HFF-Myc (cell line): ENCODE measurements at regions not wholly inside any gene's neighbourhood (a gene's known extent, or its start where the extent isn't known, plus 50 kb on each side); places are given as distances from the start of the nearest gene placed in this dataset.

Source experiments
- DNase-seq: peaks from one replicate; pipeline ENCODE4 v3.0.0-alpha.2; 2011; ENCODE audit warnings: low read depth; ENCODE audit errors: extremely low read depth
- H3K4me3 ChIP-seq: replicated peaks from 2 replicates; pipeline ENCODE4 v1.5.1; 2011; ENCODE audit warnings: low read depth, mild to moderate bottlenecking, control low read depth, low read length
- TF ChIP-seq, protein P1 (sequence below): IDR thresholded peaks from 2 replicates; pipeline ENCODE4 v1.5.1; 2012; ENCODE audit warnings: mild to moderate bottlenecking, low read depth, low read length, control low read depth; ENCODE audit errors: missing control alignments

DNA sequence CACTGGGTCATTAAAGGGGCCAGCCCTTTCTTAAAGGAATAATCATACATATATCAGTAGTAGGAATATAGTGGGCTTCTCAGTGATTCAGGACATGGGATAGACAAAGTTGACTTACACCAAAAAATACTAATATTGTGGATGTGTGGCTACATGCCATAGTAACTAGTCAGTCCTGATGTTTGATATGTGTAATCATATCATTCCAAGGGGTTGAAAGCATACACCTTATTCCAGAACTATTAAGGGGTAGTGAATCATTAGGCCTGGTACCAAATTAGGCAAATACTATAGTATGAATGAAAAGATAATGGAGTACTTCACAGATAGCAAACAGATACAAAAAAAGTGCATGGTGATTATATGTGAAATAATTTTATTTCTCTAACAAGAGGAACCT, 814.9 kb upstream of the NRXN1 start:
- DNase-seq, result no peak
- TF ChIP-seq, protein P1, sequence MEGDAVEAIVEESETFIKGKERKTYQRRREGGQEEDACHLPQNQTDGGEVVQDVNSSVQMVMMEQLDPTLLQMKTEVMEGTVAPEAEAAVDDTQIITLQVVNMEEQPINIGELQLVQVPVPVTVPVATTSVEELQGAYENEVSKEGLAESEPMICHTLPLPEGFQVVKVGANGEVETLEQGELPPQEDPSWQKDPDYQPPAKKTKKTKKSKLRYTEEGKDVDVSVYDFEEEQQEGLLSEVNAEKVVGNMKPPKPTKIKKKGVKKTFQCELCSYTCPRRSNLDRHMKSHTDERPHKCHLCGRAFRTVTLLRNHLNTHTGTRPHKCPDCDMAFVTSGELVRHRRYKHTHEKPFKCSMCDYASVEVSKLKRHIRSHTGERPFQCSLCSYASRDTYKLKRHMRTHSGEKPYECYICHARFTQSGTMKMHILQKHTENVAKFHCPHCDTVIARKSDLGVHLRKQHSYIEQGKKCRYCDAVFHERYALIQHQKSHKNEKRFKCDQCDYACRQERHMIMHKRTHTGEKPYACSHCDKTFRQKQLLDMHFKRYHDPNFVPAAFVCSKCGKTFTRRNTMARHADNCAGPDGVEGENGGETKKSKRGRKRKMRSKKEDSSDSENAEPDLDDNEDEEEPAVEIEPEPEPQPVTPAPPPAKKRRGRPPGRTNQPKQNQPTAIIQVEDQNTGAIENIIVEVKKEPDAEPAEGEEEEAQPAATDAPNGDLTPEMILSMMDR, result no peak
- H3K4me3 ChIP-seq, result no peak overlapping the region

DNA sequence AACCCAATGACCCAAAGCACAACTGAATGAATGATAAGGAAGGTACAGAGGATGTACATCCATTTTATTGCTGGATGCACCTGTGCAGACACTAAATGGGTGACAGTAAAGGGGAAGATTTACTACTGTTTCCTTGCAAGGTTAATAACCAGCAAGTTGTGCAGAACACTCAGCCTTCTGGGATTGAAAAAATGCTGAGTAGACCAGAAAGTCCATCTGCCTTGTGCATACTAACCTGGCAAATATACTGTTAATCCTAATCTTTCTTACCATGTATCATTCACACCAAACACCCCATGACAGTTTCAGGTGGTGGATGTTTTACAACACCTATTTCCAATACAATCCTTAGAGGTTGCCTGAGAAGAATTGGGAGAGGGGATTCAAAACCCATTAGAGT, 814.1 kb upstream of the NRXN1 start:
- TF ChIP-seq, protein P1, result no peak
- no peak overlapping the region for H3K4me3 ChIP-seq

DNA sequence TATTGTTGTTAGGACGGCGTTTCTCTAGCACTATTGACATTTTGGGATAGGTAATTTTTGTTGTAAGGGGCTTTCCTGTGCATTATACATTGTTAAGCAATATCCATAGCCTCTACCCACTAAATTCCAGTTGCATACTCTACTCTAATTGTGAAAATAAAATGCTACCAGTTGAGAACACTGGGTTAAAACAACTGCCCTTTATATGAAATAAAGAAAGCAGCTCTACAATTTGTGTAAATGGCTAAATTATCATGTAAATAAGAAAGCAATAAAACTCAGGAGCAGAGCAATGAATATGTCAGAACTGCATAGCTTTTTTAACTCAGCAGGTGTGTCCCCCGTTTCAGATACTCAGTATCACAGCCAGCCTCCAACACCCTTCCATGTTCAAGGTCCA, 812.7 kb upstream of the NRXN1 start:
- TF ChIP-seq, protein P1, result no peak
- DNase-seq, result no peak
- H3K4me3 ChIP-seq, result no peak overlapping the region

More for the DNA sequence above, 814.1 kb upstream of the NRXN1 start:
- DNase-seq, result no peak

DNA sequence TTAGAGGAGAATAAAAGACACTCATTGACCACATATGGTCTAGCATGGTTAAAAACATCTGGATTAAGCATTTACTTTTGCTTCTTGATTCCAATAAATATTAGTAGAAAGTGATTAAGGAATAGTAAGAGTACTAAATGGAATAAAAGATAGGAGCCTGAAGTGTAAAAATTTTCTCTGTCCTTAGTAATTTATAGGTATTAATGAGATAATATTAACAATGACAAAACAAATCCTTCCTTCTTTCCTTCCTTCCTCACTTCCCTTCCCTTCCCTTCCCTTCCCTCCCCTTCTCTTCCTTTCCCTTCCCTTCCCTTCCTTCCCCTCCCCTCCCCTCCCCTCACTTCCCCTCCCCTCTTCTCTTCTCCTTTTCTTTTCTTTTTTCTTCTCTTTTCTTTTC, 797.5 kb upstream of the NRXN1 start:
- TF ChIP-seq, protein P1, result no peak
- no peak overlapping the region for H3K4me3 ChIP-seq
- no peak for DNase-seq

DNA sequence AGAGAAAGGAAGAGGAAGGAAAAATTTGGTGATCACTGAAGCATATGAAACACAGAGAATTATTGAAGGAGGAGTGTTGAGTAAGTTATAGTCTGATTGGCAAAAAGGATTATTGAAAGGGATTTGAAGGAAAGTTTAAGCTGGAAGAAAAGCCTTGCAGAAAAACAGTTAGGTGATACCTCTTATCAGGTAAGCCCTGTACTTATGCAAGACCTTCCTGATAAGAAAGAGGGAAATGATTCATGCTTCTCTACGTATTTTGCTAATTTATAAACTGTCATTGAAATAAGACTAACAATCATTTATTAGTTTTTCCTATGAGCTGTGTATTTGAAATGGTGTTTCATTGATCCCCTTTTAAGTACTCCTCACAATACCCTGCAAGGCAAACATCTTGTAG, 793.9 kb upstream of the NRXN1 start:
- DNase-seq, result no peak
- H3K4me3 ChIP-seq, result no peak overlapping the region
- TF ChIP-seq, protein P1, result no peak

DNA sequence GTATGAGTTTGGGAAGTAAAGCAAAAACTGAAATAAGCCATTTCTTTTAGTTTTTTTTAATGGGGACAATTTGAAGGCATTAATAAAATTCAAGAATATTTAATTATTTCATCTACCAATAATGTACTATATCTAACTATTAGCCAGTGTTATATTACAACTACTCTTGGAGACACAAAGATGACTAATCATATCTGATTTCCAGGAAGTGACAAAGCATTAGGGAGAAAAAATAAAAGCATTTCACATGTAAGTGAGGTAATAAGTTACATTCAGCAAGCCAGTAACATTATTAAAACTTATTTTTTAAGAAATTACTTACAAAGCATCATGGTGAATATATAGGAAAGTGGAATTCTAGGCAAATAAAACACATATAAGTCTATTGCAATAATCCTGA, 781.3 kb upstream of the NRXN1 start:
- TF ChIP-seq, protein P1, result no peak
- DNase-seq, result no peak

DNA sequence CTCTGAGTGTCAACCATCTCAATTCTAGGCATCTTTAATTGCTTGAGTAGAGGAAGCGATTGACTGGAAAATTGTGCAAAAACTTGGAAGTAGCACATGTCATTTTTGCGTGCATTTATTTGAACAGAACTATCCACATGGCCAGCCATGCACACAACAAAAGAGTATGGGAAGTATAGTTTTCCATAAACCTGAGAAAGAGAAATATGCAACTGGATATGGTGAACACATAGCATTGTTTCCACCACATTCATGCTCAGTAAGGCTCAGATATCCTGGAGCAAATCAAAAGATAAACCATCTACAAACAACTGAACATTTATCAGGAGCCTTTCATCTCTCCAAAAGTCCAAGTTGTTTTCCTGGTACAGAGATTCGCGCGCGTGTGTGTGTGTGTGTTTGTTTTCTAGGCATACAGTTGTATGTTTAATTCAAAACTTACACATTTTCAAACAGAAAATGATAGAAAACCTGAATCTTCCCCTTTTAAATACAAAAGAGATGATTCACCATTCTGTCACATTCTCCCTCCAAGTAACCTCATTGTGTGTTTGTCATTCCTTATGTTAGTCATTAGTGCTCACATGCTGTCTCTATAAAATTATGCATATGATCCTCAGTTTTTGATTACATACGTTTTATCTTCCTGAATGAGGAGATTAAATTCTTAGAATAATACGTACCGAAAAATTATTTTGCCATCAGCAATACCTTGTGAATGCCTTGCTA, 780.4 kb upstream of the NRXN1 start:
- no peak overlapping the region for H3K4me3 ChIP-seq
- peak; percentile 16 for DNase-seq
- TF ChIP-seq, protein P1, result no peak

More for the DNA sequence above, 781.3 kb upstream of the NRXN1 start:
- H3K4me3 ChIP-seq, result no peak overlapping the region
